NCI-H345 (cell line): ENCODE measurements at regions not wholly inside any gene's neighbourhood (a gene's known extent, or its start where the extent isn't known, plus 50 kb on each side); places are given as distances from the start of the nearest gene placed in this dataset.

ENCODE experiments used
- DNase-seq: peaks from one replicate; lab custom pipeline; 2025; lab: John Stamatoyannopoulos, UW

GRCh38 chr6:147820520-147820919 is 312.0 kb downstream of the SAMD5 start:
- no peak for DNase-seq

DNA sequence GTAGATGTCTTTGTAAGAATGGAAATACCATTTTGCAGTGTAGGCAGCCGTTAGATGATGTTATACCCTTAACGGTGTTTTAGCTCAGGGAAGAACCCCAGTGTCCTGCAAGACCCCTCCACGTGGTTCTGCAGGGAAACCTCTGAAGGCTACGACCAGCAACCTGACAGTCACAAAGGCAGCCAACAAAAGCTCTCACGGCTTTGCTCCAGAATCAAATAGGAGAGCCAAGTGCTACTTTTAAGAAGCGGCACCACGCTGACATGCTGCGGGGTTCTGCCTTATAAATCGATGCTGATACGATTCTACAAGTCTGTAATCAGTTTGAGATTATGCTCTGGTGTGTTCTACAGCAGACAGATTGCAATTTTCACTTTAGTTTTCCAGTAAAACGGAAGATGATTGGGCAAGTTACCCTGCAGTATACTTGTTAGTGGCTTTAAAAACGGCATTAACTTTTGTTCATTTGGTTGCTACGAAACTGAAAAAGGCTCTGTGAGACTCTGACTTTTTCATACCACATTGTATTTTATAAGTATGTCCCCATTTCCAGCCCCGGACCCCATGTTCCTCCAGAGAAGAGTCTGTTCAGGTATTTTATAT is 312.9 kb downstream of the SAMD5 start:
- DNase-seq, result no peak

DNA sequence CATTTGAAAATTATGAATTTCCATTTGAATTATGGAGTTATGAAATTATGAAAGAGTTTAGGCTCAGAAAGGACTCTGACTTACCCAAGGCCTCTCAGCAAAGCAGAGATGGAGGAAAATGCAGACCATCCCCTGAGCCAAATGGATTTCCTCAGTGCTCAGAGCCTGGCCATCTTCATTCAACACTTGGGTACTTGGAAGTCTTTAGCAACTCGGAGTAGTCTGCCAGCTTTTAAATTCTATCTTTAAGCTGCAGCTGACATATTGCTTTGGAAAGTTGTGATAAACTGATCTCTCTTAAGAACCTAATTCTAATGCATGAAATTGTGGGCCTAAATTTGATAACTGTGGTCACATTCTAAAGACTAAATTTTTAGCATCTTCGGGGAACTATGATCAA is 315.4 kb downstream of the SAMD5 start:
- DNase-seq, result no peak

DNA sequence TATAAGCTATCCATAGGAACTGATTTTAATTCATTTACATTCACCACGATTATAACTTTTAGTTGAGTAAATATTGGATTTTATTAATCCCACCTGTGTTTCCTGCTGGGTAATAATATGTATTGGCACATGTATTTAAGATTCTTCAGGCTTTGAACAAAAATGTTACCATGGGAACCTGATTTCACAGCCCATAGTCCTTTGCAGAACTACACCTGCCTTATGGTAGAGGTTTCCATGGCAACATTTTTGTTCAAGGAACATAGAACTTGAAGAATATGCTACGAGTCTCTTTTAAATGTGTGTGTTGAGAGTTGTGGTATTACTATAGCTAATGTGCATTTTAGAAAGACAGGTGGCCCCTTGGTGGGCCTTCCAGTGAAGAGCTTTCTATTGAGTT is 317.4 kb downstream of the SAMD5 start:
- DNase-seq, result no peak

- DNase-seq, result no peak
Observed at GRCh38 chr6:147826698-147827097, 318.2 kb downstream of the SAMD5 start.

GRCh38 chr6:147829418-147829817 is 320.9 kb downstream of the SAMD5 start:
- DNase-seq, result no peak

DNA sequence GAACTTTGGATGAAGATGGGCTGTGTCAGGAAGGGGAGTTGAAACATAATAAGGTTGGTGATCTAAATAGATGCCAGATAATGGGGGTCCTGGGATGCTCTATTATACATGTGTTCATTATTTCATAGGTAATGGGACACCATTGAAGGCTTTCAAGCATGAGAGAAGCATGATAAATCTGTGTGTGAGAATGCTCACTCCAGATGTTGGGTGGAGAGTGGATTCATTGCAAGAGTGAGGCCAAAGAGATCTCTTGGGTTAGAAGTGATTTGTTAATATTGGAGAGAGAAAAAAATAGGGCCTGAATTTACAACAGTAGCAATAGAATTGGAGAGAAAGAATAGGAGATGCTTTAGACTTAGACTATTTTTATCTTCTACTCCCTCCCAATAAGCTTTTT is 321.3 kb downstream of the SAMD5 start:
- DNase-seq, result no peak

GRCh38 chr6:147831356-147831755 is 322.9 kb downstream of the SAMD5 start:
- no peak for DNase-seq

- DNase-seq, result no peak
Observed at GRCh38 chr6:147833607-147834006, 325.1 kb downstream of the SAMD5 start.

- no peak for DNase-seq
Observed at GRCh38 chr6:147834084-147834776, 325.7 kb downstream of the SAMD5 start.

DNA sequence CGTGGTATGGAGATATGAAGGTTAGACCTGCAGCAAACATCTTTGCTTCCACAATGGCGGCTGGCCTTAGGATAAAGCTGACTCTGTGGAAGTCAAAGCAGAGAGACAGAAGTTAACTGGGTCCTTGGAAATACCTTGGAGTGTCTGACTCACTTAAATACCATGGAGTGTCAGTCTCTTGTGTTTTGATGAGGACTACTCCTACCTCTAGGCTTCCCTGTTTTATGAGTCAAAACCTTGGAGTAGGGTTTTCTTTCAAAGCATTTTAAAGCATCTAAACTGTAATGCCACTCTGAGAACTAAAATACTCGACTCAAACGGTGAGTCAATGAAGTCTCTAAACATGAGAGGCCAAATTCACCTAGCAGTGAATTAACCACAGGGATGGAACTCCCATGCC is 329.1 kb downstream of the SAMD5 start:
- DNase-seq, result no peak

DNA sequence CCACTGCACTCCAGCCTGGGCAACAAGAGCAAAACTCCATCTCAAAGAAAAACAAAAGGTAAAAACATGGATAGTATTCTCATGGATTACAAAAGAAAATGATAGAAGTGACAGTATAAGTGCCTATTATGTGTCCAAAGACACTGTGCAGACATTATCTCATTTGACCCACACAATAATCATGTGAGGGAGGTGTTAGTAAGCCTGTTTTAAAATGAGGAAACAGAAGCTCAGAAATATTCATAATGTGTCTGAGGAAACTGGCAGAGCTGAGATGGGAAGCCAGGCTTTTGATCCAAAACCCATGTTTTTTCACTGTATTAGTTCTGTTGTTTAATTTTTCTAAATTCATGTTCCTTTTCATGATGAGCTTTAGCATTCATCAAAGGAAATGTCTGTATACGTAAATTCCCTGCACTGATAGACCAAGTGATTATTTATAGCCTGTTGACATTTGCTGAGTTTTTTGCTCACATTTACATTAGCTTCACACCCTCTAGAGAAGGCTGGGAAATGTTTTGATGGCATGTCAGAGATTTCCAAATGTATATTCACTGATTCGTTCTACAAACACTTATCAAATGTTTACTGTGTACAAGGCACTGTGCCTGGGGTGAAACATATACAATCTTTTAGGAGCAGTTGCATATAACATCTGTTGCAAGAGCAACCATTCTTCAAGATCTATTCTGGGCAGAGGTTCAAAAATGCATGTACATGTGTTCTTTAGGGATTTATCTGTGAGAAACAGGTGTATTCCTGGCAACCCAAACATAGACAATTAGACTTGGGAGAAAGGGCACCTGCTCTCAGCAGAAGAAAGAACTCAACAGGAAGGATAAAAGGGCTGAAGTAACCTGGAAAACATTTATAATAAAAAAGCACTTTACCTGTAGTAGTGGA is 331.5 kb downstream of the SAMD5 start:
- no peak for DNase-seq

DNA sequence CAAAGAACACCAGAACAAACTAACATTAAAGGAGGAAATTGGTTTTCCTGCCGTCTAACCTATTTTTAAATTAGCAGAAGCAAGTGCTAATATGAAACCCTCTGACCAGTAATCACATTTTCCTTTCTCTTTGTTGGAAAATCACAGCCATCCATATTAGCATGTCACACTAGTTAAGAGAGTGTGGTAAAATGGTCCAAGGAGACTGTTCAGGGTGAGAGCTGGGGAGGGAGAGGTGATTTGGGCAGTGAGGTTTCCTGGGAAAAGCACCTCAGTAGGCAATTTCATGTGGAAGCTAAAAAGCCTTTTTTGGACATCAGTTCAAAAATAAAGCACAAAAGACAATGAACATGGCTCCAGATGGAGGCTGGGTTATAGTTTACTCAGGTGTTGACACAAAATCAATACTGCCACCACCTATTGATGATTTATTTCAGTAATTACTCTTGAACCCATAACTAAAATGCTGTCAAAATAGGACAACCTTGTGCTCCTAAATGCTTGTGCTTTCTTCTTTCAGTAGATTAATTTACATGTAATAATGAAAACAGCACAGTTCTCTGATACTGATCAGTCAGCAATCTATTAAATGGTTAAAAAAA is 333.2 kb downstream of the SAMD5 start:
- no peak for DNase-seq

DNA sequence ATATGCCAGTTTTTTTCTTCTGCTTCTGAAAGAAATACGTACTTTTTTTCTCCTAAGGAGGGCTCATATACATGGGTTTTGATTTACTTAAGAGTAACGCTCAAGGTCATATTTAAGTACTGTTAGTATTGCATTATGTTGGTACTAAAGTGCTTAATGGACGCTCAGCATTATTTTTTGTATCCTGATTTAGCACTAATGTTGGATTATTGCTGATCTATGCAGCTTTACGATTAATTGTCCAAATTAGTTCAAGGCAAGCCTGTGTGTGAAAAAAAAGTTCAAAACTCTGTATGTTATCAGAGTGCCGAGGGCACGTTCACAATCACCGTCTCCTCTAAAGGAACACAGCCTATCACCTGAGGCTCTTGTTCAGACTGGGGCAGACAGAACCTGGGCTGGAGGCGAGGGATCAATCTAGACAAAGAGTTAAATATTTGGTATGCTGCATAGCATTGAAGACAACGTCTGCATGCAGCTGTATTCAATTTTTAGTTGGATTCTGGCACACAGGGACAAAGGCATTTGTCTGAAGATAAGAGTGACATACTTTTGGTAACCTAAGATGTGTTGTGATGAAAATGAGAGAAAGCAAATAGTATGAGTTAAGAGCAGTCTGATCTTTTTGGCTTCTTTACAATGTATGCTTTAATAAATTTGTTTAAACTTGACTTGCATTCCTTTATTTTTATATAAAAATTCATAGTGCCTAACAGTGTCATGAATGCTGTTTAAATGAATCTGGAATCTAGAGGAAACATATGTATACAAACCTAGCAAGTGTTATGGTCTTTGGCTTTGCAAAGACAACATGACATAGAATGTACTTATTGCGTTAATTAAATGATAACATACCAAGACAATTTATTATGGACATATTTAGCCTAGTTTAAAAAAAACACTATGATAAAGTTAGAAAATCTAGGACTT is 341.2 kb downstream of the SAMD5 start:
- DNase-seq, result no peak

GRCh38 chr6:147852772-147853171 is 344.3 kb downstream of the SAMD5 start:
- no peak for DNase-seq

- no peak for DNase-seq
Observed at GRCh38 chr6:147853574-147853973, 345.1 kb downstream of the SAMD5 start.

DNA sequence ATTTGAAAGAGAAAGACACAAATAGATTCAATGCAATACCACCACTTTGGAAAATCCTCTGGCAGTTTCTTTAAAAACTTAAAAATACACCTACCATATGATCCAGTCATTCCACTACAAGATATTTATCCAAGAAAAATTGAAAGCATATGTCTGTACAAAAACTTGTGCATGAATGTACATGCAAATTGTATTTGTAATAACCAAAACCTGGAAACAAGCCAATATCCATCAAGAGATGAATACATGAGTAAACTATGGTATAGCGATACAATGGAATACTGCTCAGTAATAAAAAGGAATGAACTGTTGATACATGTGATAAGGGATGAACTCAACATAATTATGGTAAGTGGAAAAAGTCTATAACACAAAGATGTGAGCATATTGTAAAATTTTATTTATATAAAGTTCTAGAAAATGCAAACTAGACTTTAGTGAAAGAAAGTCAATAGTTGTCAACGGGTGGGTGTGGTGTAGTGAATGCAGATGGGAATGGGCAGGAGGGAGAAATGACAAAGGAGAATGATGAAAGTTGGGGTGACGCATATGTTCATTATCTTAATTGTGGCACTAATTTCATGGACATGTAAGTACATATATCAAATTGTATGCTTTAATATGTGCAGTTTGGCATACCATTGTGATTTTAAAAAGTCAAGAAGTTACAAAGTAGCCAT is 347.5 kb downstream of the SAMD5 start:
- no peak for DNase-seq

DNA sequence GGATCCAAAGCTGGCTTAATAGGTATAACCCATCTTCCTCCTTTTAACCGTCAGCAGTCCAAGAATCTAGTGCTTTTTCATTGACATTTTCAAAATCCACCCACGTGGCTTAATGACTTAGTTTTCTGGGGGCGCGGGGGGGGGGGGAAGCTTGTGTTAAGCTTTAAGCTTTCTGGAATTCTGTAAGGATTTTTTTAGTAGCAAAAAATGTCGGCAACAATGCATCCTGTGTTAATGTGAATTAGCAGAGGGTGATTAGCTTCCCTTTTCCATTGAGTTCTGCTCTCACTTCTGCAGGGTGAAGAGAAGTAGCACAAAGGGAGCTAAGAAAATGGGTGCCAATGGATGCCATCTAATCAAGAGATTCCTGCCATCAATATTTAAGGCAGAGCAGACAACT is 348.2 kb downstream of the SAMD5 start:
- DNase-seq, result no peak

DNA sequence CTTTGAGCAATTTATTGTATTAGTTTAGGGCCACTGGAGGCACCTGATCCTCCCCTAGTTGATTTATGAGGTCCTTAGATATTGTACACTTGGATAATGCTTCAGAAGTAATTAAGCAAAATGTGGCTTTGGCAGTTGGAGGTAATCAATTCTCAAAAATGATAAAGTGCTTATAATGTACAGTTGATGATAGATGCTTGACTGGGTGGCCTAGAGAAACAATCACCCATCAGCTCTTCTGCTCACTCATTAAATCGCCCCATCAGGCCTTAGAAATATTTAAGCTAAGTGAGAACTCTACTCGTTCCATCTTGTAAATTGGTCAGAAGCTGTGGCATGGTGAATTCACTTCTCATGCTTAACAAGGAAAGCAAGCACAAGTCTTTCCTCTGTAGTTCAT is 349.9 kb downstream of the SAMD5 start:
- DNase-seq, result no peak

DNA sequence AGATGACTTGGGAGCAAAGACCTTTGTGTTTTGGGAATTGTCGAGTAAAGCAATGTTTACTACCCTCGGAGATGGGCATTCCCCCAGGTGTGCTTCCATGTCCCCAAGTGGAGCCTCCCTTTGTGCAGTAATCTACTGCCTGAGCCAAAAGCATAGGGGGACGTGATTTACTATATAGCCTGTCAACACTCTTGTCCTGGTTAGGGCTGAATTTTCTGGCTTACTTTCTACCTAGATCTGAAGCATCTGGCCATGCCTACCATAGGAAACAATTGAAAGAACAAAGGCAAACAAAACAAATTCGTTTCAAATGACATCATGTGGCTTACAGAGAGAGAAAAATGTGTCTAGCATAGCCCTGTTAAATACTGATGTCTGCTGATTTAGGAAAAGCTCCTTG is 350.6 kb downstream of the SAMD5 start:
- DNase-seq, result no peak

DNA sequence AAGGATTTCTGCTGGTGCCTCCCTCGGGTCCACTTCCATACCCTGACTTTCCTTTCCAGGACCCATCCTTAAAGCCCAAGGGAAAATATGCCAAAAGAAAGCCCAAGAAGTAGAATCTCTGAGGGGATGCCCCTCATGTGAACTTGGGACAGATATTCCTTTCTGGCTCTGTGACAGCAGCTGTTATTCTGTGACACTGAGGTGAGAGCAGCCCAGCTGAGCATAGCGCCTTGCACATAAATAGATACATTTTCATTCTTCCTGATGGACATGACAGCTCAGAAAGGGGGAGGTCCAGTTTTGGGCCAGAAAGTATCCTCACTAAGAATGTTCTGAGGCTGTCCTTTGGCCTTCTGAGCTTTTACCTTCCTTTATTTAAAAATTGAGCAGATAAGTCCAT is 353.2 kb downstream of the SAMD5 start:
- DNase-seq, result no peak
